Stomach (tissue), 4 donors: ENCODE measurements at regions not wholly inside any gene's neighbourhood (a gene's known extent, or its start where the extent isn't known, plus 50 kb on each side); places are given as distances from the start of the nearest gene placed in this dataset.

Source experiments
- CTCF ChIP-seq, 7 experiments: fragments of 450-650 bp in 4 of 7; fragments of 200-600 bp in 3 of 7; sonication (generic) in 3 of 7; IDR thresholded peaks; one replicate each; pipeline ENCODE4 v1.5.1; 2016 to 2019; ENCODE audit warnings: antibody characterized with exemption in 7 of 7, control low read depth in 2 of 7, mild to moderate bottlenecking in 1 of 7
- EP300 ChIP-seq: sonication (generic); formaldehyde crosslinking; IDR thresholded peaks from one replicate; pipeline ENCODE4 v1.6.1; 2017; ENCODE audit warnings: antibody characterized with exemption
- POLR2A ChIP-seq, 4 donors: fragments of 450-650 bp; IDR thresholded peaks; one replicate each; pipeline ENCODE4 v1.6.1; 2016; ENCODE audit warnings: antibody characterized with exemption in 4 of 4, control low read depth in 2 of 4, mild to moderate bottlenecking in 1 of 4, moderate library complexity in 1 of 4
- POLR2AphosphoS5 ChIP-seq, 3 donors: sonication (generic); formaldehyde crosslinking; IDR thresholded peaks; one replicate each; pipeline ENCODE4 v1.6.1; 2016; ENCODE audit warnings: antibody characterized with exemption in 3 of 3

- no peak for TF ChIP-seq CTCF (IDR thresholded peaks at IDR 0.05)
- TF ChIP-seq POLR2AphosphoS5 (IDR thresholded peaks at IDR 0.05), result no peak
- no peak for TF ChIP-seq POLR2A (IDR thresholded peaks at IDR 0.05)
- no peak for TF ChIP-seq EP300
These were observed 1402.0 kb upstream of the PIK3C3 start for GRCh38 chr18:40553029-40553428.
